CD4-positive, alpha-beta memory T cell (primary cell): ENCODE measurements at regions not wholly inside any gene's neighbourhood (a gene's known extent, or its start where the extent isn't known, plus 50 kb on each side); places are given as distances from the start of the nearest gene placed in this dataset.

Experiments used
- CTCF ChIA-PET: fragments of 350-600 bp; sonication (Branson Sonifier 250); formaldehyde crosslinking; loops from one replicate; lab custom pipeline; 2021; ENCODE audit warnings: inconsistent platforms; ENCODE audit not compliant: partially characterized antibody; lab: Charles Lee
- POLR2A ChIA-PET: fragments of 350-600 bp; sonication (Branson Sonifier 250); formaldehyde crosslinking; loops from one replicate; lab custom pipeline; 2021; ENCODE audit not compliant: partially characterized antibody; lab: Charles Lee
- DNase-seq, 5 donors: peaks; one replicate each; pipeline versions ENCODE4 v3.0.0 to v3.0.0-alpha.2; 2020 to 2022; ENCODE audit warnings: mixed read lengths in 1 of 5
- H3K27ac ChIP-seq: one replicate; pipeline ENCODE4 v1.7.0; 2013; ENCODE audit warnings: low read depth, low read length
- H3K27me3 ChIP-seq: 2 replicates; pipeline ENCODE4 v1.7.0; 2013; ENCODE audit warnings: mild to moderate bottlenecking, low read length, moderate library complexity; ENCODE audit not compliant: insufficient read depth
- H3K36me3 ChIP-seq: 2 replicates; pipeline ENCODE4 v1.7.0; 2013; ENCODE audit warnings: mild to moderate bottlenecking, low read length, moderate library complexity; ENCODE audit not compliant: insufficient read depth
- H3K4me1 ChIP-seq: 2 replicates; pipeline ENCODE4 v1.7.0; 2013; ENCODE audit warnings: mild to moderate bottlenecking, low read length, moderate library complexity; ENCODE audit not compliant: insufficient read depth
- H3K4me3 ChIP-seq, 2 donors: one replicate each; pipeline ENCODE4 v1.7.0; 2013; ENCODE audit warnings: low read length in 2 of 2, mild to moderate bottlenecking in 1 of 2
- H3K9me3 ChIP-seq, 2 donors: one replicate each; pipeline ENCODE4 v1.7.0; 2013; ENCODE audit warnings: low read length in 2 of 2, control low read depth in 1 of 2; ENCODE audit not compliant: control insufficient read depth in 1 of 2
- H3K27ac Mint-ChIP-seq, 7 donors: one replicate each; pipeline ENCODE4 v1.8.0; 2020 to 2021; ENCODE audit warnings: mixed read lengths in 7 of 7, mild to moderate bottlenecking in 6 of 7, inconsistent platforms in 3 of 7, moderate library complexity in 3 of 7
- H3K27me3 Mint-ChIP-seq, 2 donors: one replicate each; pipeline ENCODE4 v1.8.0; 2020 to 2021; ENCODE audit warnings: mixed read lengths in 2 of 2
- H3K36me3 Mint-ChIP-seq, 2 donors: one replicate each; pipeline ENCODE4 v1.8.0; 2020 to 2021; ENCODE audit warnings: mixed read lengths in 2 of 2, inconsistent platforms in 1 of 2, mild to moderate bottlenecking in 1 of 2
- H3K4me1 Mint-ChIP-seq, 4 donors: one replicate each; pipeline ENCODE4 v1.8.0; 2020 to 2021; ENCODE audit warnings: mixed read lengths in 4 of 4, mild to moderate bottlenecking in 1 of 4
- H3K4me3 Mint-ChIP-seq, 8 donors: one replicate each; pipeline ENCODE4 v1.8.0; 2020 to 2021; ENCODE audit warnings: mixed read lengths in 8 of 8, mild to moderate bottlenecking in 7 of 8, moderate library complexity in 6 of 8, inconsistent platforms in 3 of 8
- H3K9me3 Mint-ChIP-seq, 8 donors: one replicate each; pipeline ENCODE4 v1.8.0; 2020 to 2021; ENCODE audit warnings: mixed read lengths in 8 of 8, mild to moderate bottlenecking in 5 of 8, inconsistent platforms in 3 of 8, moderate library complexity in 1 of 8
- intact Hi-C: fragments of 100-400 bp; cut with micrococcal nuclease; formaldehyde crosslinking; loops from one replicate; pipeline ENCODE4 v1.15.1; 2023

GRCh38 chr14:81715731-81716130 lies 182.1 kb upstream of the SEL1L start:
- H3K9me3 Mint-ChIP-seq: peaks cover 0 to 11% (median 2%) of the 10 kb centered on the region in 8 donors
- H3K27ac Mint-ChIP-seq: no peak overlapping the region
- H3K27me3 Mint-ChIP-seq: no peaks in the 10 kb centered on the region
- no peak for DNase-seq
- Histone ChIP-seq H3K27me3 (no peaks in the 10 kb centered on the region), H3K27ac (no peak overlapping the region), H3K9me3 (no peaks in the 10 kb centered on the region), H3K4me1 (no peaks in the 10 kb centered on the region), H3K4me3 (no peak overlapping the region), H3K36me3 (no peaks in the 10 kb centered on the region)
- H3K4me1 Mint-ChIP-seq: no peaks in the 10 kb centered on the region
- ChIA-PET POLR2A (no interaction called here), CTCF (no interaction called here)
- H3K36me3 Mint-ChIP-seq: no peaks in the 10 kb centered on the region
- no peak overlapping the region for H3K4me3 Mint-ChIP-seq
- intact Hi-C loops: no loop called here

GRCh38 chr14:81716953-81717352 lies 183.3 kb upstream of the SEL1L start:
- DNase-seq: no peak
- Histone ChIP-seq H3K36me3 (no peaks in the 10 kb centered on the region), H3K4me1 (no peaks in the 10 kb centered on the region), H3K27ac (no peak overlapping the region), H3K9me3 (no peaks in the 10 kb centered on the region), H3K27me3 (no peaks in the 10 kb centered on the region), H3K4me3 (no peak overlapping the region)
- Mint-ChIP-seq H3K27ac (no peak overlapping the region), H3K36me3 (no peaks in the 10 kb centered on the region), H3K4me1 (no peaks in the 10 kb centered on the region), H3K27me3 (no peaks in the 10 kb centered on the region), H3K4me3 (no peak overlapping the region), H3K9me3 (peaks cover 0 to 11% (median 2%) of the 10 kb centered on the region in 8 donors)
- intact Hi-C loops: no loop called here
- CTCF ChIA-PET: no interaction called here
- POLR2A ChIA-PET: no interaction called here

GRCh38 chr14:81723956-81724355 lies 190.3 kb upstream of the SEL1L start:
- no peaks in the 10 kb centered on the region for H3K4me1 Mint-ChIP-seq
- peaks cover 0 to 4% (median under 1%) of the 10 kb centered on the region in 8 donors for H3K9me3 Mint-ChIP-seq
- no peaks in the 10 kb centered on the region for H3K9me3 ChIP-seq
- ChIA-PET POLR2A (no interaction called here), CTCF (no interaction called here)
- DNase-seq: no peak
- no peaks in the 10 kb centered on the region for H3K36me3 ChIP-seq
- H3K27ac Mint-ChIP-seq: no peak overlapping the region
- H3K4me3 ChIP-seq: no peak overlapping the region
- no peaks in the 10 kb centered on the region for H3K4me1 ChIP-seq
- H3K36me3 Mint-ChIP-seq: no peaks in the 10 kb centered on the region
- H3K27me3 Mint-ChIP-seq: peaks cover 2% of the 10 kb centered on the region in 2 donors
- intact Hi-C loops: no loop called here
- H3K27me3 ChIP-seq: no peaks in the 10 kb centered on the region
- no peak overlapping the region for H3K4me3 Mint-ChIP-seq
- H3K27ac ChIP-seq: no peak overlapping the region

GRCh38 chr14:81727218-81727617 lies 193.6 kb upstream of the SEL1L start:
- H3K4me3 ChIP-seq: no peak overlapping the region
- H3K4me3 Mint-ChIP-seq: no peak overlapping the region
- DNase-seq: no peak
- no peaks in the 10 kb centered on the region for H3K4me1 Mint-ChIP-seq
- no peaks in the 10 kb centered on the region for H3K4me1 ChIP-seq
- ChIA-PET CTCF (no interaction called here), POLR2A (no interaction called here)
- H3K9me3 ChIP-seq: no peaks in the 10 kb centered on the region
- no peaks in the 10 kb centered on the region for H3K36me3 Mint-ChIP-seq
- H3K27ac Mint-ChIP-seq: no peak overlapping the region
- H3K27ac ChIP-seq: no peak overlapping the region
- H3K27me3 Mint-ChIP-seq: peaks cover 2% of the 10 kb centered on the region in 2 donors
- peaks cover 0 to 5% (median under 1%) of the 10 kb centered on the region in 8 donors for H3K9me3 Mint-ChIP-seq
- H3K27me3 ChIP-seq: no peaks in the 10 kb centered on the region
- H3K36me3 ChIP-seq: no peaks in the 10 kb centered on the region
- intact Hi-C loops: no loop called here

GRCh38 chr14:81728447-81728846 lies 194.8 kb upstream of the SEL1L start:
- H3K36me3 ChIP-seq: no peaks in the 10 kb centered on the region

DNA sequence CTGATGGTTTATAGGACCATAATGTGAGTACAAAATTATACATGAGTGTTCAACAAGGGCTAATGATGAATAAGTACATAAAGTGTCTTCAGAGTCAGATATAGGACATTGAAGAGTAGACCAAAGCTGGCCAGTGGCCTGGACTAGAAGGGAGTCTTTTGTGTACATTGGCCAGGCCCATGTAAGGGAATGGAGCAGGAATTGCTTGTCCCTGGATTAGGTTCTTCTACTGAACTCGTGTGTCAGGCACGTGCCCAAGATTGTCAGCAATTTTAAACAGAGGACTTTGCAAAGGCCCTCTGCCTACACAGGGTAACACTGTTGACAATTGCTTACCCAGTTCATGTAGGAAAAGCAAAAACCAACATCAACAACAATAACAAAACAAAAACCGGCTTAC lies 196.0 kb upstream of the SEL1L start:
- Mint-ChIP-seq H3K4me1 (no peaks in the 10 kb centered on the region), H3K27me3 (peaks cover 2% of the 10 kb centered on the region in 2 donors), H3K36me3 (no peaks in the 10 kb centered on the region), H3K27ac (no peak overlapping the region), H3K9me3 (peaks cover 0 to 4% (median 0%) of the 10 kb centered on the region in 8 donors), H3K4me3 (no peak overlapping the region)
- Histone ChIP-seq H3K4me3 (no peak overlapping the region), H3K9me3 (no peaks in the 10 kb centered on the region), H3K4me1 (no peaks in the 10 kb centered on the region), H3K27me3 (no peaks in the 10 kb centered on the region), H3K27ac (no peak overlapping the region), H3K36me3 (no peaks in the 10 kb centered on the region)
- DNase-seq: no peak
- ChIA-PET CTCF (interaction anchor here (0.8 kb wide), 1 partner anchor 9 kb away, joined by 3 read pairs; no protein-coding TSS in a partner anchor), POLR2A (no interaction called here)
- intact Hi-C loops: no loop called here

More at GRCh38 chr14:81728447-81728846, 194.8 kb upstream of the SEL1L start:
- Mint-ChIP-seq H3K4me1 (no peaks in the 10 kb centered on the region), H3K9me3 (peaks cover 0 to 4% (median under 1%) of the 10 kb centered on the region in 8 donors), H3K27me3 (peaks cover 2% of the 10 kb centered on the region in 2 donors), H3K36me3 (no peaks in the 10 kb centered on the region), H3K4me3 (no peak overlapping the region), H3K27ac (no peak overlapping the region)
- H3K9me3 ChIP-seq: no peaks in the 10 kb centered on the region
- H3K27me3 ChIP-seq: no peaks in the 10 kb centered on the region
- ChIA-PET CTCF (no interaction called here), POLR2A (no interaction called here)
- no peak for DNase-seq
- intact Hi-C loops: no loop called here
- no peak overlapping the region for H3K27ac ChIP-seq
- no peaks in the 10 kb centered on the region for H3K4me1 ChIP-seq
- no peak overlapping the region for H3K4me3 ChIP-seq

DNA sequence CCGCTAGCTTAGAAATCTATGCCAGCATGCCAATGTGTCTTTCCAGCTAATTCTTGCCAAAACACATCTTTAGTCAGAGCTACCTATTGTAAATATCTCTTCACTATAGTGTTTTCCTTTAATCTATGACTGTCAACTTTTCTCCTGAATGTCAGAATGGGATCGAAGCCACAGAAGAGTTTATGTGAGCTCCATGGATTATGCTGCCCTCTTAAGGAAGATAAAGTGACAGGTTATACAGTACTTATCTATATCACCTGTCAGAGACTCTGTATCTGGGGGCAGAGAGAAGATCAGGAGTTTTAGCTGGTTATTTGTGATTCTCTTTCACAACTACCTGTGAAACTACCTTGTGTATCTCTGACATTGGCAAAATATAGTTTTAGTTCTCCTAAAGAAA lies 204.3 kb upstream of the SEL1L start:
- DNase-seq: no peak
- CTCF ChIA-PET: no interaction called here
- H3K4me1 Mint-ChIP-seq: no peaks in the 10 kb centered on the region
- H3K27me3 ChIP-seq: no peaks in the 10 kb centered on the region
- H3K27ac Mint-ChIP-seq: no peak overlapping the region
- H3K36me3 Mint-ChIP-seq: no peaks in the 10 kb centered on the region
- no peaks in the 10 kb centered on the region for H3K36me3 ChIP-seq
- H3K27ac ChIP-seq: no peak overlapping the region
- no peaks in the 10 kb centered on the region for H3K4me1 ChIP-seq
- intact Hi-C loops: no loop called here
- H3K4me3 ChIP-seq: no peak overlapping the region
- H3K27me3 Mint-ChIP-seq: peaks cover 0 to 1% of the 10 kb centered on the region in 2 donors
- H3K4me3 Mint-ChIP-seq: no peak overlapping the region
- no peaks in the 10 kb centered on the region for H3K9me3 ChIP-seq
- POLR2A ChIA-PET: no interaction called here
- peaks cover 0 to 3% (median 0%) of the 10 kb centered on the region in 8 donors for H3K9me3 Mint-ChIP-seq
